SK-N-SH (cell line): ENCODE measurements at regions not wholly inside any gene's neighbourhood (a gene's known extent, or its start where the extent isn't known, plus 50 kb on each side); places are given as distances from the start of the nearest gene placed in this dataset.

Source experiments
- CTCF ChIA-PET: fragments of 300-600, 350-600 bp; formaldehyde crosslinking; extraction: SDS; loops from one replicate; lab custom pipeline; 2021; lab: Yijun Ruan, JAX
- POLR2A ChIA-PET: fragments of 350-600 bp; sonication (Branson Sonifier 250); formaldehyde crosslinking; extraction: SDS; loops from one replicate; lab custom pipeline; 2020; ENCODE audit warnings: antibody characterized with exemption, inconsistent platforms; lab: Yijun Ruan, JAX
- DNase-seq: peaks from one replicate; pipeline ENCODE4 v3.0.0; 2012
- H2AFZ ChIP-seq: fragments of 200-600 bp; sonication (generic); 2 replicates; pipeline ENCODE4 v1.8.1; 2016; ENCODE audit warnings: antibody characterized with exemption, mild to moderate bottlenecking, low read depth
- H3F3A ChIP-seq: fragments of 200-600 bp; sonication (generic); replicated peaks from 2 replicates; pipeline ENCODE3; 2016; ENCODE audit warnings: antibody characterized with exemption, mild to moderate bottlenecking; ENCODE audit not compliant: insufficient read depth
- H3K27ac ChIP-seq, 2 experiments: fragments of 200-500 bp in 1 of 2; fragments of 200-600 bp in 1 of 2; sonication (Bioruptor generic) in 1 of 2; sonication (generic), shearing (Covaris generic) in 1 of 2; 2 replicates each; pipeline versions ENCODE4 v1.5.1 to v1.6.1; 2014 to 2016; ENCODE audit warnings: low read depth in 2 of 2, inconsistent platforms in 1 of 2, low read length in 1 of 2, mild to moderate bottlenecking in 1 of 2, mixed read lengths in 1 of 2
- H3K27me3 ChIP-seq: fragments of 200-600 bp; sonication (generic), shearing (Covaris generic); 2 replicates; pipeline ENCODE4 v1.6.1; 2016; ENCODE audit warnings: mixed run types; ENCODE audit not compliant: insufficient read depth
- H3K36me3 ChIP-seq, 2 experiments: fragments of 200-500 bp in 1 of 2; fragments of 200-600 bp in 1 of 2; sonication (Bioruptor generic) in 1 of 2; sonication (generic) in 1 of 2; replicated peaks in 1 of 2; 2 replicates each; pipeline versions ENCODE3 to v1.5.1; 2014 to 2016; ENCODE audit warnings: low read length in 1 of 2, mild to moderate bottlenecking in 1 of 2; ENCODE audit not compliant: insufficient read depth in 2 of 2, control insufficient read depth in 1 of 2
- H3K4me1 ChIP-seq, 2 experiments: fragments of 200-500 bp in 1 of 2; fragments of 200-600 bp in 1 of 2; sonication (Bioruptor generic) in 1 of 2; sonication (generic), shearing (Covaris generic) in 1 of 2; 2 replicates each; pipeline versions ENCODE4 v1.5.1 to v1.6.1; 2014 to 2016; ENCODE audit warnings: low read depth in 1 of 2, low read length in 1 of 2, mixed run types in 1 of 2; ENCODE audit not compliant: insufficient read depth in 2 of 2, control insufficient read depth in 1 of 2
- H3K4me2 ChIP-seq: fragments of 200-600 bp; sonication (generic), shearing (Covaris generic); 2 replicates; pipeline ENCODE4 v1.6.1; 2017; ENCODE audit warnings: mixed run types
- H3K4me3 ChIP-seq, 2 experiments: fragments of 200-500 bp in 1 of 2; fragments of 200-600 bp in 1 of 2; sonication (Bioruptor generic) in 1 of 2; sonication (generic), shearing (Covaris generic) in 1 of 2; 2 replicates each; pipeline versions ENCODE4 v1.5.1 to v1.8.1; 2014 to 2016; ENCODE audit warnings: low read depth in 2 of 2, inconsistent platforms in 1 of 2, low read length in 1 of 2, mild to moderate bottlenecking in 1 of 2, mixed read lengths in 1 of 2, moderate library complexity in 1 of 2
- H3K79me2 ChIP-seq: fragments of 200-600 bp; sonication (generic); 2 replicates; pipeline ENCODE4 v1.8.1; 2017; ENCODE audit warnings: mild to moderate bottlenecking; ENCODE audit not compliant: insufficient read depth
- H3K9ac ChIP-seq: fragments of 200-600 bp; sonication (generic); 2 replicates; pipeline ENCODE4 v1.6.1; 2017; ENCODE audit warnings: mixed run types
- H3K9me2 ChIP-seq: fragments of 200-600 bp; sonication (generic); 2 replicates; pipeline ENCODE4 v1.6.1; 2017; ENCODE audit warnings: mixed run types
- H3K9me3 ChIP-seq: fragments of 200-600 bp; sonication (generic); 2 replicates; pipeline ENCODE4 v1.6.1; 2017; ENCODE audit warnings: mixed run types, mild to moderate bottlenecking, moderate library complexity
- H4K20me1 ChIP-seq: fragments of 200-600 bp; sonication (generic); 2 replicates; pipeline ENCODE4 v1.6.1; 2017; ENCODE audit warnings: mild to moderate bottlenecking, mixed run types; ENCODE audit not compliant: insufficient read depth
- ELF1 ChIP-seq: IDR thresholded peaks from 2 replicates; pipeline ENCODE4 v1.4.0; 2012
- EP300 ChIP-seq, 2 experiments: IDR thresholded peaks; 2 replicates each; pipeline versions ENCODE4 v1.4.0 to v1.6.1; 2012; ENCODE audit warnings: borderline replicate concordance in 1 of 2, low read depth in 1 of 2, low read length in 1 of 2
- FOSL2 ChIP-seq: IDR thresholded peaks from 2 replicates; pipeline ENCODE4 v1.4.0; 2012; ENCODE audit warnings: low read depth, mild to moderate bottlenecking, moderate library complexity, borderline replicate concordance
- FOXM1 ChIP-seq: IDR thresholded peaks from 2 replicates; pipeline ENCODE4 v1.4.0; 2012; ENCODE audit warnings: low read depth, mild to moderate bottlenecking
- IRF3 ChIP-seq: fragments of 150-350 bp; IDR thresholded peaks from 2 replicates; pipeline ENCODE4 v1.6.1; 2016; ENCODE audit warnings: mild to moderate bottlenecking, low read depth, low read length
- MEF2A ChIP-seq: IDR thresholded peaks from 2 replicates; pipeline ENCODE4 v1.4.0; 2012; ENCODE audit warnings: low read depth, borderline replicate concordance
- MXI1 ChIP-seq: IDR thresholded peaks from 2 replicates; pipeline ENCODE4 v1.6.1; 2012; ENCODE audit warnings: mild to moderate bottlenecking, low read depth, low read length, improper control_type of control experiment
- PBX3 ChIP-seq: IDR thresholded peaks from 2 replicates; pipeline ENCODE4; 2012
- RCOR1 ChIP-seq: fragments of 150-350 bp; IDR thresholded peaks from 2 replicates; pipeline ENCODE4 v1.6.1; 2017; ENCODE audit warnings: antibody characterized with exemption, low read length
- SIN3A ChIP-seq: IDR thresholded peaks from 2 replicates; pipeline ENCODE4 v1.6.1; 2012; ENCODE audit warnings: low read depth, mild to moderate bottlenecking, low read length, moderate library complexity, borderline replicate concordance
- TCF12 ChIP-seq: IDR thresholded peaks from 2 replicates; pipeline ENCODE4 v1.4.0; 2012
- WGBS: methylation state at CpG from one replicate; pipeline ENCODE4 v1.1.6; 2017; ENCODE audit warnings: low lambda C conversion rate; 5-methylcytosine and 5-hydroxymethylcytosine counted together
- TF ChIP-seq, protein P1 (sequence below): IDR thresholded peaks from 2 replicates; pipeline ENCODE4 v1.4.0; 2012; ENCODE audit warnings: low read depth, borderline replicate concordance
- TF ChIP-seq, protein P2 (sequence below): fragments of 150-350 bp; IDR thresholded peaks from 2 replicates; pipeline ENCODE4 v1.6.1; 2017; ENCODE audit warnings: antibody characterized with exemption, low read length, low read depth, borderline replicate concordance

GRCh38 chr3:59135096-59135495, 85.3 kb upstream of the CFAP20DC start (continued):
- TF ChIP-seq, protein P1, sequence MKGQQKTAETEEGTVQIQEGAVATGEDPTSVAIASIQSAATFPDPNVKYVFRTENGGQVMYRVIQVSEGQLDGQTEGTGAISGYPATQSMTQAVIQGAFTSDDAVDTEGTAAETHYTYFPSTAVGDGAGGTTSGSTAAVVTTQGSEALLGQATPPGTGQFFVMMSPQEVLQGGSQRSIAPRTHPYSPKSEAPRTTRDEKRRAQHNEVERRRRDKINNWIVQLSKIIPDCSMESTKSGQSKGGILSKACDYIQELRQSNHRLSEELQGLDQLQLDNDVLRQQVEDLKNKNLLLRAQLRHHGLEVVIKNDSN, result no peak
- no peak for TF ChIP-seq SIN3A
- TF ChIP-seq, protein P2, sequence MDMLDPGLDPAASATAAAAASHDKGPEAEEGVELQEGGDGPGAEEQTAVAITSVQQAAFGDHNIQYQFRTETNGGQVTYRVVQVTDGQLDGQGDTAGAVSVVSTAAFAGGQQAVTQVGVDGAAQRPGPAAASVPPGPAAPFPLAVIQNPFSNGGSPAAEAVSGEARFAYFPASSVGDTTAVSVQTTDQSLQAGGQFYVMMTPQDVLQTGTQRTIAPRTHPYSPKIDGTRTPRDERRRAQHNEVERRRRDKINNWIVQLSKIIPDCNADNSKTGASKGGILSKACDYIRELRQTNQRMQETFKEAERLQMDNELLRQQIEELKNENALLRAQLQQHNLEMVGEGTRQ, result no peak
- no peak for TF ChIP-seq IRF3
- no peak for TF ChIP-seq ELF1
- no peak for TF ChIP-seq FOSL2
- TF ChIP-seq, all 33 proteins: peak for 0

GRCh38 chr3:59133311-59133710, 83.5 kb upstream of the CFAP20DC start:
- no peak for DNase-seq
- peak in 1 of 2 experiments; percentile 30; a peak in 1 of 4 replicates for TF ChIP-seq EP300 (IDR thresholded peaks at IDR 0.05; ENCODE audit: borderline replicate concordance in 1 of 2, low read depth in 1 of 2, low read length in 1 of 2)
- no peak for TF ChIP-seq MXI1
- TF ChIP-seq RCOR1, result no peak
- peak; percentile 86 for TF ChIP-seq TCF12
- TF ChIP-seq MEF2A, result peak; percentile 46; the same call in 1 of the 2 replicates
- TF ChIP-seq PBX3, result peak; percentile 6; the same call in 1 of the 2 replicates
- no peak for TF ChIP-seq FOXM1

More at GRCh38 chr3:59133311-59133710, 83.5 kb upstream of the CFAP20DC start:
- ChIA-PET POLR2A (no interaction called here), CTCF (no interaction called here)
- Histone ChIP-seq H3K27me3 (no peaks in the 10 kb centered on the region), H3K4me1 (peaks cover 0 to 21% of the 10 kb centered on the region in 2 experiments; a peak in 2 of 4 replicates), H3K4me2 (peak overlapping the region; percentile 14; the same call in 1 of the 2 replicates), H3K9ac (no peak overlapping the region), H2AFZ (0 out of 2 replicates have a peak overlapping the region, but pooled peaks have one; percentile 5), H4K20me1 (no peaks in the 10 kb centered on the region), H3K4me3 (no peak overlapping the region), H3K27ac (peak overlapping the region; percentile 59 to 64; a peak in 2 of 4 replicates), H3K9me2 (no peaks in the 10 kb centered on the region), H3K79me2 (no peaks in the 10 kb centered on the region), H3K36me3 (no peaks in the 10 kb centered on the region), H3K9me3 (no peaks in the 10 kb centered on the region), H3F3A (peaks cover 6% of the 10 kb centered on the region)
- WGBS, result 35% methylated on average over 4 of the region's 4 CpGs
